PC-3 (cell line): ENCODE measurements at regions not wholly inside any gene's neighbourhood (a gene's known extent, or its start where the extent isn't known, plus 50 kb on each side); places are given as distances from the start of the nearest gene placed in this dataset.

Experiments
- ATAC-seq: fragments of 200-7000 bp; cut with Tn5 transposase; 2 replicates; pipeline ENCODE4 v1.9.1; 2020; ENCODE audit warnings: mild to moderate bottlenecking, moderate library complexity
- BruUV-seq: library from RNA; stranded (reverse); fragments of 400-500 nt; replicated peaks from 2 replicates; lab custom pipeline; 2021; lab: Mats Ljungman, UMichigan
- CTCF ChIA-PET: fragments of 300-600 bp; sonication (Branson Sonifier 250); formaldehyde crosslinking; loops from one replicate; lab custom pipeline; 2022; ENCODE audit warnings: antibody characterized with exemption; lab: Charles Lee
- POLR2A ChIA-PET: fragments of 300-600 bp; sonication (Branson Sonifier 250); formaldehyde crosslinking; loops from one replicate; lab custom pipeline; 2022; ENCODE audit warnings: antibody characterized with exemption; ENCODE audit not compliant: unreplicated experiment; lab: Charles Lee
- DNase-seq: peaks from one replicate; pipeline ENCODE4 v3.0.0-alpha.2; 2015
- H2AFZ ChIP-seq: fragments of 300-600 bp; sonication (generic); 2 replicates; pipeline ENCODE4 v1.6.0; 2016; ENCODE audit warnings: antibody characterized with exemption, low read length
- H3F3A ChIP-seq: fragments of 300-600 bp; sonication (generic); one replicate; pipeline ENCODE4 v1.6.0; 2017; ENCODE audit warnings: antibody characterized with exemption, low read length, control low read depth, mild to moderate bottlenecking; ENCODE audit not compliant: unreplicated experiment
- H3K27ac ChIP-seq: fragments of 300-600 bp; sonication (generic); 2 replicates; pipeline ENCODE4 v1.5.1; 2016; ENCODE audit warnings: mild to moderate bottlenecking, low read length
- H3K27me3 ChIP-seq: fragments of 300-600 bp; sonication (generic); 2 replicates; pipeline ENCODE4 v1.6.1; 2016; ENCODE audit warnings: low read length, mixed read lengths
- H3K36me3 ChIP-seq: fragments of 300-600 bp; sonication (generic); 2 replicates; pipeline ENCODE4 v1.6.1; 2016; ENCODE audit warnings: low read depth, mixed run types, low read length, mixed read lengths
- H3K4me1 ChIP-seq: fragments of 300-600 bp; sonication (generic); 2 replicates; pipeline ENCODE4 v1.5.1; 2016; ENCODE audit warnings: low read length; ENCODE audit not compliant: insufficient read depth
- H3K4me2 ChIP-seq: fragments of 300-600 bp; sonication (generic); 2 replicates; pipeline ENCODE4 v1.6.0; 2016; ENCODE audit warnings: low read length
- H3K4me3 ChIP-seq: fragments of 300-600 bp; sonication (generic); 2 replicates; pipeline ENCODE4 v1.5.1; 2016; ENCODE audit warnings: mild to moderate bottlenecking, low read length, mixed read lengths
- H3K79me2 ChIP-seq: fragments of 300-600 bp; sonication (generic); 2 replicates; pipeline ENCODE4 v1.6.1; 2017; ENCODE audit warnings: low read length, mixed read lengths
- H3K9ac ChIP-seq: fragments of 300-600 bp; sonication (generic); 2 replicates; pipeline ENCODE4 v1.6.0; 2016; ENCODE audit warnings: mild to moderate bottlenecking, low read length
- H3K9me2 ChIP-seq: fragments of 300-600 bp; sonication (generic); replicated peaks from 2 replicates; pipeline ENCODE4 v1.6.1; 2016; ENCODE audit warnings: mixed run types, low read length, mixed read lengths
- H3K9me3 ChIP-seq: fragments of 300-600 bp; sonication (generic); 2 replicates; pipeline ENCODE4 v1.6.1; 2016; ENCODE audit warnings: low read length, mixed read lengths
- H4K20me1 ChIP-seq: fragments of 300-600 bp; sonication (generic); 2 replicates; pipeline ENCODE4 v1.6.1; 2016; ENCODE audit warnings: low read length, mixed read lengths
- CTCF ChIP-seq: fragments of 300-600 bp; sonication (generic); conservative IDR thresholded peaks from 2 replicates; pipeline ENCODE4 v1.5.1; 2017; ENCODE audit warnings: antibody characterized with exemption, low read depth, mild to moderate bottlenecking, low read length
- EZH2 ChIP-seq: fragments of 300-600 bp; sonication (generic); IDR thresholded peaks from one replicate; pipeline ENCODE4 v1.6.1; 2017; ENCODE audit warnings: antibody characterized with exemption, mild to moderate bottlenecking, low read length; ENCODE audit not compliant: unreplicated experiment
- EZH2phosphoT487 ChIP-seq: fragments of 300-600 bp; sonication (generic); IDR thresholded peaks from 2 replicates; pipeline ENCODE4 v1.6.1; 2018; ENCODE audit warnings: mild to moderate bottlenecking, antibody characterized with exemption, low read length, borderline replicate concordance
- intact Hi-C: fragments of 100-400 bp; cut with micrococcal nuclease; formaldehyde crosslinking; loops from 2 replicates; pipeline ENCODE4 v1.9.0; 2023

- ChIA-PET CTCF (no interaction called here), POLR2A (no interaction called here)
- Histone ChIP-seq H3K27ac (no peak overlapping the region), H2AFZ (no peak overlapping the region), H3K4me2 (no peak overlapping the region), H3K9me2 (no peaks in the 10 kb centered on the region), H3K27me3 (peaks cover 7% of the 10 kb centered on the region; the same call in 1 of the 2 replicates), H3K9me3 (no peaks in the 10 kb centered on the region), H3K4me1 (no peaks in the 10 kb centered on the region), H3F3A (no peaks in the 10 kb centered on the region), H4K20me1 (no peaks in the 10 kb centered on the region), H3K36me3 (no peaks in the 10 kb centered on the region), H3K4me3 (no peak overlapping the region), H3K79me2 (no peaks in the 10 kb centered on the region), H3K9ac (no peak overlapping the region)
- ATAC-seq (no peak), DNase-seq (no peak)
- BruUV-seq = no TSS peak
- TF ChIP-seq EZH2phosphoT487 (no peak), CTCF (no peak), EZH2 (no peak)
- intact Hi-C loops = no loop called here
Measured at GRCh38 chr13:29959086-29959485, 108.7 kb upstream of the UBL3 start.

- Histone ChIP-seq H3F3A (no peaks in the 10 kb centered on the region), H3K27me3 (peaks cover 7% of the 10 kb centered on the region; the same call in 1 of the 2 replicates), H3K4me3 (no peak overlapping the region), H3K27ac (no peak overlapping the region), H3K9me3 (no peaks in the 10 kb centered on the region), H3K79me2 (no peaks in the 10 kb centered on the region), H3K9ac (no peak overlapping the region), H3K4me1 (no peaks in the 10 kb centered on the region), H2AFZ (no peak overlapping the region), H3K4me2 (no peak overlapping the region), H4K20me1 (no peaks in the 10 kb centered on the region), H3K9me2 (no peaks in the 10 kb centered on the region), H3K36me3 (no peaks in the 10 kb centered on the region)
- DNase-seq (no peak), ATAC-seq (no peak)
- CTCF ChIA-PET = no interaction called here
- intact Hi-C loops = no loop called here
- POLR2A ChIA-PET = no interaction called here
- BruUV-seq = no TSS peak
- TF ChIP-seq CTCF = no peak
- TF ChIP-seq EZH2phosphoT487 = no peak
- no peak for TF ChIP-seq EZH2
Measured at GRCh38 chr13:29958476-29958875, 108.1 kb upstream of the UBL3 start.

GRCh38 chr13:29957320-29957719, 106.9 kb upstream of the UBL3 start:
- intact Hi-C loops = no loop called here
- no peaks in the 10 kb centered on the region for H3K4me1 ChIP-seq
- no peaks in the 10 kb centered on the region for H3K79me2 ChIP-seq
- ChIA-PET CTCF (no interaction called here), POLR2A (no interaction called here)
- H4K20me1 ChIP-seq = no peaks in the 10 kb centered on the region
- H3K9me2 ChIP-seq = no peaks in the 10 kb centered on the region
- no TSS peak for BruUV-seq
- H3K36me3 ChIP-seq = no peaks in the 10 kb centered on the region
- H3K4me2 ChIP-seq = no peak overlapping the region
- no peak overlapping the region for H3K4me3 ChIP-seq
- H3F3A ChIP-seq = no peaks in the 10 kb centered on the region
- H2AFZ ChIP-seq = no peak overlapping the region
- no peak overlapping the region for H3K27ac ChIP-seq
- TF ChIP-seq EZH2phosphoT487 (no peak), EZH2 (no peak), CTCF (no peak)
- DNase-seq = no peak
- no peaks in the 10 kb centered on the region for H3K9me3 ChIP-seq
- ATAC-seq = no peak; the same call in 1 of the 2 replicates
- H3K27me3 ChIP-seq = peaks cover 7% of the 10 kb centered on the region; the same call in 1 of the 2 replicates
- H3K9ac ChIP-seq = no peak overlapping the region
